Neuronal stem cell (in vitro differentiated cells): ENCODE measurements at regions not wholly inside any gene's neighbourhood (a gene's known extent, or its start where the extent isn't known, plus 50 kb on each side); places are given as distances from the start of the nearest gene placed in this dataset.

Source experiments
- DNase-seq: peaks from one replicate; pipeline ENCODE4 v3.0.0-alpha.2; 2013; ENCODE audit warnings: low spot score
- H2AFZ ChIP-seq: one replicate; pipeline ENCODE4 v1.6.1; 2013; ENCODE audit warnings: mild to moderate bottlenecking, low read length, inconsistent platforms
- H2AK5ac ChIP-seq: 2 replicates; pipeline ENCODE4 v1.6.1; 2013; ENCODE audit warnings: low read depth, mild to moderate bottlenecking, inconsistent platforms, low read length, moderate library complexity, mixed read lengths
- H2BK120ac ChIP-seq: 2 replicates; pipeline ENCODE4 v1.6.1; 2013; ENCODE audit warnings: low read depth, mild to moderate bottlenecking, inconsistent platforms, low read length, moderate library complexity, mixed read lengths
- H2BK12ac ChIP-seq: one replicate; pipeline ENCODE4 v1.6.1; 2013; ENCODE audit warnings: low read length, inconsistent platforms
- H2BK15ac ChIP-seq: 2 replicates; pipeline ENCODE4 v1.6.1; 2013; ENCODE audit warnings: mild to moderate bottlenecking, low read length, inconsistent platforms, mixed read lengths
- H2BK5ac ChIP-seq: one replicate; pipeline ENCODE4 v1.6.1; 2013; ENCODE audit warnings: inconsistent platforms, mild to moderate bottlenecking, low read length, moderate library complexity
- H3K14ac ChIP-seq: one replicate; pipeline ENCODE4 v1.6.1; 2013; ENCODE audit warnings: low read length, inconsistent platforms
- H3K18ac ChIP-seq: 2 replicates; pipeline ENCODE4 v1.6.1; 2013; ENCODE audit warnings: low read length, inconsistent platforms
- H3K23ac ChIP-seq: 2 replicates; pipeline ENCODE4 v1.6.1; 2013; ENCODE audit warnings: low read depth, mild to moderate bottlenecking, mixed read lengths, low read length, inconsistent platforms; ENCODE audit not compliant: poor library complexity
- H3K27ac ChIP-seq: replicated peaks from 3 replicates; pipeline ENCODE4 v1.5.1; 2013; ENCODE audit warnings: low read length, inconsistent platforms
- H3K27me3 ChIP-seq, 3 experiments: 2 replicates each; pipeline ENCODE4 v1.6.1; 2013; ENCODE audit warnings: low read length in 3 of 3, mild to moderate bottlenecking in 2 of 3, inconsistent platforms in 1 of 3, low read depth in 1 of 3, mixed read lengths in 1 of 3, moderate library complexity in 1 of 3; ENCODE audit not compliant: control insufficient read depth in 3 of 3, insufficient read depth in 3 of 3
- H3K36me3 ChIP-seq, 2 donors: replicated peaks in 1 of 2; 2 replicates each; pipeline ENCODE4 v1.6.1; 2013; ENCODE audit warnings: low read length in 2 of 2; ENCODE audit not compliant: control insufficient read depth in 2 of 2, insufficient read depth in 2 of 2
- H3K4ac ChIP-seq: 2 replicates; pipeline ENCODE4 v1.6.1; 2013; ENCODE audit warnings: inconsistent platforms, mild to moderate bottlenecking, low read length, moderate library complexity
- H3K4me1 ChIP-seq, 2 donors: 1 replicate in 1 of 2; 2 replicates in 1 of 2; pipeline ENCODE4 v1.6.1; 2013; ENCODE audit warnings: low read length in 2 of 2, low read depth in 1 of 2; ENCODE audit not compliant: control insufficient read depth in 2 of 2, insufficient read depth in 1 of 2
- H3K4me2 ChIP-seq: one replicate; pipeline ENCODE4 v1.6.1; 2013; ENCODE audit warnings: mild to moderate bottlenecking, low read length, inconsistent platforms; ENCODE audit not compliant: insufficient read depth, poor library complexity, severe bottlenecking
- H3K4me3 ChIP-seq, 2 donors: 2 replicates each; pipeline ENCODE4 v1.5.1; 2013; ENCODE audit warnings: low read length in 2 of 2, mild to moderate bottlenecking in 2 of 2, inconsistent platforms in 1 of 2, moderate library complexity in 1 of 2
- H3K79me1 ChIP-seq: one replicate; pipeline ENCODE4 v1.6.1; 2013; ENCODE audit warnings: low read depth, mild to moderate bottlenecking, inconsistent platforms, low read length, moderate library complexity
- H3K9ac ChIP-seq: one replicate; pipeline ENCODE4 v1.6.1; 2013; ENCODE audit warnings: mild to moderate bottlenecking, low read depth, low read length, inconsistent platforms; ENCODE audit not compliant: poor library complexity
- H3K9me3 ChIP-seq, 2 donors: replicated peaks in 1 of 2; 2 replicates each; pipeline versions ENCODE3 to v1.6.1; 2013; ENCODE audit warnings: low read length in 2 of 2, mild to moderate bottlenecking in 2 of 2, inconsistent platforms in 1 of 2, low read depth in 1 of 2, mixed read lengths in 1 of 2, moderate library complexity in 1 of 2; ENCODE audit not compliant: control insufficient read depth in 2 of 2, insufficient read depth in 1 of 2
- H4K8ac ChIP-seq: one replicate; pipeline ENCODE4 v1.6.1; 2013; ENCODE audit warnings: low read depth, mild to moderate bottlenecking, inconsistent platforms, low read length, moderate library complexity
- H4K91ac ChIP-seq: one replicate; pipeline ENCODE4 v1.6.1; 2013; ENCODE audit warnings: low read length, low read depth, mild to moderate bottlenecking, inconsistent platforms; ENCODE audit not compliant: poor library complexity
- WGBS, 2 donors: extraction: QIAGEN DNeasy Blood & Tissue Kit; methylation state at CpG; one replicate each; pipeline ENCODE4 v1.1.7; 2013; ENCODE audit warnings: missing lambda C conversion rate in 2 of 2, mixed read lengths in 1 of 2; ENCODE audit not compliant: insufficient read length in 2 of 2, insufficient replicate concordance in 1 of 2; ENCODE audit errors: extremely low coverage in 2 of 2; 5-methylcytosine and 5-hydroxymethylcytosine counted together

DNA sequence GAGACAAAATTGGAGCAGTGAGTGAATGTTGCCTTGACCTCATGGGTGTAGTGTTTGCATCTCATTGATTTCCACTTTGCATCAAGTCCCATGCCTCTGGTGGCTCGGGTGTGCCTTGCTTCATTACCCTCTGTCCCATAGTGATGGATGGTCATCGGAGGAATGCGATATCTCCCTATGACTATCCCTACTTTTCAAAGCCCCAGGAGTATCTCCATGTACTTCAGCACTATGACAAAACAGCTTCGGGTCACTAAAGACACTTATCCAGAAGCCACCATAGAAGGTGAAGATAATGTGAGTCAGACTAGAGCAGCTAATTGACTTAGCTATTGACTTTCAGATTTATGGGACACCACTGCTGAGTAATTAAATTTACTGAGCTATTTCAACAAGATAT lies 355.1 kb upstream of the CCDC196 start:
- Histone ChIP-seq H2BK5ac (no peak overlapping the region), H4K8ac (no peak overlapping the region), H3K14ac (no peak overlapping the region), H2BK12ac (no peak overlapping the region), H3K4ac (no peak overlapping the region), H3K9me3 (no peaks in the 10 kb centered on the region), H3K18ac (no peak overlapping the region), H4K91ac (no peak overlapping the region), H3K9ac (no peak overlapping the region), H3K23ac (no peak overlapping the region), H2AK5ac (no peak overlapping the region), H3K79me1 (no peaks in the 10 kb centered on the region), H3K36me3 (no peaks in the 10 kb centered on the region), H3K4me3 (peak overlapping the region in 1 of 2 donors; percentile 26), H2AFZ (no peak overlapping the region), H3K4me1 (no peaks in the 10 kb centered on the region), H3K4me2 (no peak overlapping the region), H3K27me3 (no peaks in the 10 kb centered on the region), H3K27ac (no peak overlapping the region), H2BK120ac (no peak overlapping the region), H2BK15ac (no peak overlapping the region)
- DNase-seq = no peak
- no CpG with 5 or more reads among the region's 4 CpGs for WGBS, 2 donors

- no peak overlapping the region for H3K4ac ChIP-seq
- no peak overlapping the region for H3K9ac ChIP-seq
- H2AK5ac ChIP-seq = no peak overlapping the region
- no peak overlapping the region for H4K91ac ChIP-seq
- no peaks in the 10 kb centered on the region for H3K27me3 ChIP-seq
- no peak overlapping the region for H2BK5ac ChIP-seq
- no peaks in the 10 kb centered on the region for H3K36me3 ChIP-seq
- H3K79me1 ChIP-seq = no peaks in the 10 kb centered on the region
- H2BK120ac ChIP-seq = no peak overlapping the region
- H2AFZ ChIP-seq = no peak overlapping the region
- H3K4me2 ChIP-seq = no peak overlapping the region
- no peaks in the 10 kb centered on the region for H3K4me1 ChIP-seq
- H2BK15ac ChIP-seq = no peak overlapping the region
- no peak overlapping the region for H3K23ac ChIP-seq
- H2BK12ac ChIP-seq = no peak overlapping the region
- H4K8ac ChIP-seq = no peak overlapping the region
- H3K14ac ChIP-seq = no peak overlapping the region
- no peak overlapping the region for H3K4me3 ChIP-seq
- DNase-seq = no peak
- no peak overlapping the region for H3K18ac ChIP-seq
- no peaks in the 10 kb centered on the region for H3K9me3 ChIP-seq
- H3K27ac ChIP-seq = no peak overlapping the region
Measured at GRCh38 chr14:66133666-66134065, 352.5 kb upstream of the CCDC196 start.

DNA sequence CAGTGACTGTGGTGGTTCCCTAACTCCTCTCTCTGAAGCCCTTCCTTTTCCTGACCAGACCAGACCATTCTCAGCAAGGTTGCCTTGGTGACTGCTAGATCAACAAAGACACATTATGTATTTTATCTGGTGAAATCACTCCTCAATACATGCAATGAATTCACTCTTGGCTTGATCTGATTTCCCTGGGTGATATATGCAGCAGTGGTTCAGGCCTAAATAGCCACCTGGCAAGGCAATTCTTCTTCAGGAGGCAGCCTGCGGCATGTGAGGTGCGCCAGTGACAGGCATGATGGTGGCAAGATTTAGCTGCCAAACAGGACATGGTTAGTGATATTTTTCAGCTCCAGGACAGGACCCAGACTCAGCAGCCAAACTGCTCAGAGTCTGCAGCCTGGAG lies 350.3 kb upstream of the CCDC196 start:
- DNase-seq = no peak

GRCh38 chr14:66137081-66137480 lies 349.1 kb upstream of the CCDC196 start:
- Histone ChIP-seq H3K4me3 (no peak overlapping the region), H3K36me3 (no peaks in the 10 kb centered on the region), H3K18ac (no peak overlapping the region), H2AK5ac (no peak overlapping the region), H4K91ac (no peak overlapping the region), H3K27ac (no peak overlapping the region), H3K4me2 (no peak overlapping the region), H3K9ac (no peak overlapping the region), H3K79me1 (no peaks in the 10 kb centered on the region), H3K4me1 (no peaks in the 10 kb centered on the region), H3K14ac (no peak overlapping the region), H2BK12ac (no peak overlapping the region), H4K8ac (no peak overlapping the region), H2BK5ac (no peak overlapping the region), H2BK15ac (no peak overlapping the region), H2AFZ (no peak overlapping the region), H2BK120ac (no peak overlapping the region), H3K9me3 (no peaks in the 10 kb centered on the region), H3K23ac (no peak overlapping the region), H3K4ac (no peak overlapping the region), H3K27me3 (no peaks in the 10 kb centered on the region)
- DNase-seq = no peak
- WGBS, 2 donors = no CpG with 5 or more reads among the region's 8 CpGs

More for the DNA sequence above, 350.3 kb upstream of the CCDC196 start:
- H3K36me3 ChIP-seq = no peaks in the 10 kb centered on the region
- H3K9me3 ChIP-seq = no peaks in the 10 kb centered on the region
- H2BK12ac ChIP-seq = no peak overlapping the region
- no peak overlapping the region for H3K14ac ChIP-seq
- H2AFZ ChIP-seq = no peak overlapping the region
- H3K4me1 ChIP-seq = no peaks in the 10 kb centered on the region
- H2BK5ac ChIP-seq = no peak overlapping the region
- H3K79me1 ChIP-seq = no peaks in the 10 kb centered on the region
- H3K4ac ChIP-seq = no peak overlapping the region
- H3K4me3 ChIP-seq = no peak overlapping the region
- no peak overlapping the region for H2BK120ac ChIP-seq
- H3K9ac ChIP-seq = no peak overlapping the region
- H4K8ac ChIP-seq = no peak overlapping the region
- peak overlapping the region; percentile 46 for H3K18ac ChIP-seq
- H3K27ac ChIP-seq = no peak overlapping the region
- no peak overlapping the region for H3K4me2 ChIP-seq
- no peak overlapping the region for H4K91ac ChIP-seq
- no CpG with 5 or more reads among the region's 2 CpGs for WGBS, 2 donors
- H2BK15ac ChIP-seq = no peak overlapping the region
- H2AK5ac ChIP-seq = no peak overlapping the region
- H3K27me3 ChIP-seq = no peaks in the 10 kb centered on the region
- H3K23ac ChIP-seq = no peak overlapping the region
